ENCODE measurements at regions not wholly inside any gene's neighbourhood (a gene's known extent, or its start where the extent isn't known, plus 50 kb on each side); places are given as distances from the start of the nearest gene placed in this dataset.

- no peak for ATAC-seq
Observed at GRCh38 chr1:22221233-22221780, 78.4 kb upstream of the WNT4 start.

GRCh38 chr1:22222723-22223122 lies 79.8 kb upstream of the WNT4 start:
- ATAC-seq: no peak

- ATAC-seq: no peak
Observed at GRCh38 chr1:22223176-22223575, 80.3 kb upstream of the WNT4 start.

- ATAC-seq: no peak
Observed at GRCh38 chr1:22224091-22224490, 81.2 kb upstream of the WNT4 start.

- ATAC-seq: no peak
Observed at GRCh38 chr1:22224631-22225030, 81.7 kb upstream of the WNT4 start.

- no peak for ATAC-seq
Observed at GRCh38 chr1:22225858-22226589, 83.1 kb upstream of the WNT4 start.

- ATAC-seq: no peak
Observed at GRCh38 chr1:22228074-22228473, 85.2 kb upstream of the WNT4 start.

- no peak for ATAC-seq
Observed at GRCh38 chr1:22228505-22228911, 85.6 kb upstream of the WNT4 start.

GRCh38 chr1:22229379-22229778 lies 86.5 kb upstream of the WNT4 start:
- ATAC-seq: no peak

- no peak for ATAC-seq
Observed at GRCh38 chr1:22231068-22231593, 88.2 kb upstream of the WNT4 start.

- ATAC-seq: no peak
Observed at GRCh38 chr1:22231995-22232690, 89.2 kb upstream of the WNT4 start.

- ATAC-seq: no peak
Observed at GRCh38 chr1:22233222-22233621, 90.3 kb upstream of the WNT4 start.

- ATAC-seq: no peak
Observed at GRCh38 chr1:22234476-22235030, 91.7 kb upstream of the WNT4 start.

GRCh38 chr1:22236166-22236565 lies 93.3 kb upstream of the WNT4 start:
- ATAC-seq: no peak

GRCh38 chr1:22236900-22237299 lies 94.0 kb upstream of the WNT4 start:
- no peak for ATAC-seq

GRCh38 chr1:22237433-22238093 lies 94.7 kb upstream of the WNT4 start:
- no peak for ATAC-seq

- ATAC-seq: no peak
Observed at GRCh38 chr1:22238356-22239224, 95.7 kb upstream of the WNT4 start.

GRCh38 chr1:22239378-22239777 lies 96.5 kb upstream of the WNT4 start:
- ATAC-seq: no peak

GRCh38 chr1:22241250-22241649 lies 98.4 kb upstream of the WNT4 start:
- ATAC-seq: no peak

GRCh38 chr1:22241811-22242210 lies 98.9 kb upstream of the WNT4 start:
- no peak for ATAC-seq

GRCh38 chr1:22245100-22245650 lies 102.3 kb upstream of the WNT4 start:
- no peak for ATAC-seq

- ATAC-seq: no peak
Observed at GRCh38 chr1:22245726-22246125, 102.8 kb upstream of the WNT4 start.
